ENCODE measurements at regions not wholly inside any gene's neighbourhood (a gene's known extent, or its start where the extent isn't known, plus 50 kb on each side); places are given as distances from the start of the nearest gene placed in this dataset.
"Not testable (repeated sequence)": the region's sequence is repeated elsewhere in the genome, so short reads cannot be mapped to it uniquely, and the experiment has no call there.

- Histone ChIP-seq H3K27me3 (ENCODE audit: low read length) (no peaks in the 10 kb centered on the region), H3K9me3 (ENCODE audit: low read length) (no peaks in the 10 kb centered on the region), H3K4me3 (ENCODE audit: low read length) (no peak overlapping the region), H4K20me1 (ENCODE audit: low read length) (no peaks in the 10 kb centered on the region), H3K36me3 (ENCODE audit: low read depth, low read length) (no peaks in the 10 kb centered on the region), H3K4me2 (ENCODE audit: low read length) (no peak overlapping the region), H3K27ac (ENCODE audit: low read length) (no peak overlapping the region), H3K9me2 (replicated peaks; ENCODE audit: low read length) (no peaks in the 10 kb centered on the region), H3F3A (ENCODE audit: low read length, unreplicated experiment) (no peaks in the 10 kb centered on the region), H2AFZ (ENCODE audit: low read length) (no peak overlapping the region), H3K9ac (ENCODE audit: low read length) (no peak overlapping the region), H3K79me2 (ENCODE audit: low read length) (no peaks in the 10 kb centered on the region), H3K4me1 (ENCODE audit: insufficient read depth, low read length) (no peaks in the 10 kb centered on the region)
- no TSS peak for BruUV-seq (replicated peaks)
- CTCF ChIA-PET: no interaction called here
- DNase-seq (no peak), ATAC-seq (no peak)
- intact Hi-C loops (cut with micrococcal nuclease): no loop called here
- POLR2A ChIA-PET (ENCODE audit: unreplicated experiment): interaction anchor here (0.7 kb wide), 1 partner anchor 167 kb away, joined by 4 read pairs; no protein-coding TSS in a partner anchor
- no peak for TF ChIP-seq EZH2 (IDR thresholded peaks at IDR 0.05; ENCODE audit: low read length, unreplicated experiment)
- TF ChIP-seq EZH2phosphoT487 (IDR thresholded peaks at IDR 0.05; ENCODE audit: borderline replicate concordance, low read length): no peak
- TF ChIP-seq, protein P1, sequence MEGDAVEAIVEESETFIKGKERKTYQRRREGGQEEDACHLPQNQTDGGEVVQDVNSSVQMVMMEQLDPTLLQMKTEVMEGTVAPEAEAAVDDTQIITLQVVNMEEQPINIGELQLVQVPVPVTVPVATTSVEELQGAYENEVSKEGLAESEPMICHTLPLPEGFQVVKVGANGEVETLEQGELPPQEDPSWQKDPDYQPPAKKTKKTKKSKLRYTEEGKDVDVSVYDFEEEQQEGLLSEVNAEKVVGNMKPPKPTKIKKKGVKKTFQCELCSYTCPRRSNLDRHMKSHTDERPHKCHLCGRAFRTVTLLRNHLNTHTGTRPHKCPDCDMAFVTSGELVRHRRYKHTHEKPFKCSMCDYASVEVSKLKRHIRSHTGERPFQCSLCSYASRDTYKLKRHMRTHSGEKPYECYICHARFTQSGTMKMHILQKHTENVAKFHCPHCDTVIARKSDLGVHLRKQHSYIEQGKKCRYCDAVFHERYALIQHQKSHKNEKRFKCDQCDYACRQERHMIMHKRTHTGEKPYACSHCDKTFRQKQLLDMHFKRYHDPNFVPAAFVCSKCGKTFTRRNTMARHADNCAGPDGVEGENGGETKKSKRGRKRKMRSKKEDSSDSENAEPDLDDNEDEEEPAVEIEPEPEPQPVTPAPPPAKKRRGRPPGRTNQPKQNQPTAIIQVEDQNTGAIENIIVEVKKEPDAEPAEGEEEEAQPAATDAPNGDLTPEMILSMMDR (conservative IDR thresholded peaks at IDR 0.05; ENCODE audit: low read depth, low read length): no peak
Measured at GRCh38 chr12:93007544-93007943, 78.4 kb upstream of the EEA1 start.

GRCh38 chr12:93008044-93008778 is 79.1 kb upstream of the EEA1 start:
- intact Hi-C loops (cut with micrococcal nuclease): no loop called here
- H3K79me2 ChIP-seq (ENCODE audit: low read length): no peaks in the 10 kb centered on the region

GRCh38 chr12:93008880-93009279 is 79.8 kb upstream of the EEA1 start:
- H3K9me2 ChIP-seq (replicated peaks; ENCODE audit: low read length); H3K9me3 ChIP-seq (ENCODE audit: low read length); POLR2A ChIA-PET (ENCODE audit: unreplicated experiment); H3K4me1 ChIP-seq (ENCODE audit: insufficient read depth, low read length); H3K27ac ChIP-seq (ENCODE audit: low read length); H2AFZ ChIP-seq (ENCODE audit: low read length); H3K79me2 ChIP-seq (ENCODE audit: low read length); H3K36me3 ChIP-seq (ENCODE audit: low read depth, low read length); DNase-seq; ATAC-seq; intact Hi-C loops (cut with micrococcal nuclease); H3K4me3 ChIP-seq (ENCODE audit: low read length); H3F3A ChIP-seq (ENCODE audit: low read length, unreplicated experiment); H3K4me2 ChIP-seq (ENCODE audit: low read length); CTCF ChIA-PET; H3K9ac ChIP-seq (ENCODE audit: low read length); H3K27me3 ChIP-seq (ENCODE audit: low read length); BruUV-seq (replicated peaks); H4K20me1 ChIP-seq (ENCODE audit: low read length): not testable (repeated sequence)

More at GRCh38 chr12:93008044-93008778, 79.1 kb upstream of the EEA1 start:
- TF ChIP-seq EZH2 (IDR thresholded peaks at IDR 0.05; ENCODE audit: low read length, unreplicated experiment): no peak
- Histone ChIP-seq H3K27ac (ENCODE audit: low read length) (no peak overlapping the region), H3K9me2 (replicated peaks; ENCODE audit: low read length) (no peaks in the 10 kb centered on the region), H3K27me3 (ENCODE audit: low read length) (no peaks in the 10 kb centered on the region), H3K4me2 (ENCODE audit: low read length) (no peak overlapping the region), H3K9me3 (ENCODE audit: low read length) (no peaks in the 10 kb centered on the region), H3K9ac (ENCODE audit: low read length) (no peak overlapping the region), H3K4me3 (ENCODE audit: low read length) (no peak overlapping the region), H3K36me3 (ENCODE audit: low read depth, low read length) (no peaks in the 10 kb centered on the region), H2AFZ (ENCODE audit: low read length) (no peak overlapping the region), H4K20me1 (ENCODE audit: low read length) (no peaks in the 10 kb centered on the region), H3F3A (ENCODE audit: low read length, unreplicated experiment) (no peaks in the 10 kb centered on the region), H3K4me1 (ENCODE audit: insufficient read depth, low read length) (no peaks in the 10 kb centered on the region)
- no TSS peak for BruUV-seq (replicated peaks)
- DNase-seq (no peak), ATAC-seq (no peak)
- ChIA-PET POLR2A (ENCODE audit: unreplicated experiment) (interaction anchor here (0.7 kb wide), 1 partner anchor 166 kb away, joined by 4 read pairs; no protein-coding TSS in a partner anchor), CTCF (no interaction called here)

Measured in PC-3 (cell line).